ENCODE measurements at regions not wholly inside any gene's neighbourhood (a gene's known extent, or its start where the extent isn't known, plus 50 kb on each side); places are given as distances from the start of the nearest gene placed in this dataset.

DNA sequence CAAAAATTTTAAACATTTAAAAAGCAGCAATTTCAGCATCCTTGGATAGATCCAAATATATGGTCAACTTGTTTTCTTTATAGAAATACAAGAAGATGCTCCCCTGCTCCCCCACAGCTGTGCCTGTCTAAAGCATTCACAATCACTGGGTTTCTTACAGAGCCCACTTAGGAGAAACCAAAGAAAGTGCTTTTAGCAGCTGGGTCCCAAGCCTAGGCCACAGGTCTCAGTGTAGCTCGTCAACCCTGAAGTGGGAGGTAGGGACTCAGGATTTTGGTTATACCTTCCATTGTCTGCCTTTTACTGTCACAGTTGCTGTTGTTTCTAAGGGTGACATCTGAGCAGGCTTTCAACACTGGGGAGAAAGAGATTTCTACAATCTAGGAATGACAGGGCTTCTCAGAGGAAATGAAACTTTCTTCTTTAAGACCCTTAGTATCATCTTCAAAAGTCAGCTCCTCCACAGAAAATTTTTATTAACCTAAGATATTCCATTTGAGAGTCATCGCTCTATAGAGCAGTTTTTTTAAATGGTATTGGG is 199.3 kb upstream of the CMC1 start:
- TF ChIP-seq, protein P1, sequence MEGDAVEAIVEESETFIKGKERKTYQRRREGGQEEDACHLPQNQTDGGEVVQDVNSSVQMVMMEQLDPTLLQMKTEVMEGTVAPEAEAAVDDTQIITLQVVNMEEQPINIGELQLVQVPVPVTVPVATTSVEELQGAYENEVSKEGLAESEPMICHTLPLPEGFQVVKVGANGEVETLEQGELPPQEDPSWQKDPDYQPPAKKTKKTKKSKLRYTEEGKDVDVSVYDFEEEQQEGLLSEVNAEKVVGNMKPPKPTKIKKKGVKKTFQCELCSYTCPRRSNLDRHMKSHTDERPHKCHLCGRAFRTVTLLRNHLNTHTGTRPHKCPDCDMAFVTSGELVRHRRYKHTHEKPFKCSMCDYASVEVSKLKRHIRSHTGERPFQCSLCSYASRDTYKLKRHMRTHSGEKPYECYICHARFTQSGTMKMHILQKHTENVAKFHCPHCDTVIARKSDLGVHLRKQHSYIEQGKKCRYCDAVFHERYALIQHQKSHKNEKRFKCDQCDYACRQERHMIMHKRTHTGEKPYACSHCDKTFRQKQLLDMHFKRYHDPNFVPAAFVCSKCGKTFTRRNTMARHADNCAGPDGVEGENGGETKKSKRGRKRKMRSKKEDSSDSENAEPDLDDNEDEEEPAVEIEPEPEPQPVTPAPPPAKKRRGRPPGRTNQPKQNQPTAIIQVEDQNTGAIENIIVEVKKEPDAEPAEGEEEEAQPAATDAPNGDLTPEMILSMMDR (IDR thresholded peaks at IDR 0.05; ENCODE audit: poor library complexity, severe bottlenecking): no peak
- TF ChIP-seq SMC3 (conservative IDR thresholded peaks at IDR 0.05; ENCODE audit: poor library complexity) (no peak), TAF1 (IDR thresholded peaks at IDR 0.05; ENCODE audit: low read depth) (no peak), RAD21 (conservative IDR thresholded peaks at IDR 0.05) (no peak), POLR2AphosphoS5 (IDR thresholded peaks at IDR 0.05) (no peak), EZH2 (IDR thresholded peaks at IDR 0.05; ENCODE audit: borderline replicate concordance, insufficient read depth, low read length, poor library complexity, severe bottlenecking) (no peak), EP300 (conservative IDR thresholded peaks at IDR 0.05; ENCODE audit: poor library complexity, severe bottlenecking) (no peak)
